H1 (cell line): ENCODE measurements at regions not wholly inside any gene's neighbourhood (a gene's known extent, or its start where the extent isn't known, plus 50 kb on each side); places are given as distances from the start of the nearest gene placed in this dataset.

ENCODE experiments used
- CTCF ChIA-PET: fragments of 300-600 bp; sonication (Branson Sonifier 250); formaldehyde crosslinking; loops from one replicate; lab custom pipeline; 2021; ENCODE audit not compliant: partially characterized antibody; lab: Charles Lee
- POLR2A ChIA-PET: fragments of 300-600 bp; sonication (Branson Sonifier 250); formaldehyde crosslinking; loops from one replicate; lab custom pipeline; 2021; ENCODE audit warnings: inconsistent platforms; ENCODE audit not compliant: partially characterized antibody; lab: Charles Lee
- DNase-seq, 2 experiments: peaks; one replicate each; pipeline versions ENCODE4 v3.0.0 to v3.0.0-alpha.2; 2010 to 2022; ENCODE audit warnings: low spot score in 2 of 2, low read depth in 1 of 2, mixed read lengths in 1 of 2
- FAIRE-seq: peaks from 2 replicates; lab custom pipeline; 2011; peaks lifted over from hg19 to GRCh38; lab: Jason Lieb, UNC
- H2AFZ ChIP-seq: 2 replicates; pipeline ENCODE4 v1.8.1; 2012; ENCODE audit warnings: low read length, inconsistent platforms
- H2AK5ac ChIP-seq: 2 replicates; pipeline ENCODE4 v1.6.1; 2013; ENCODE audit warnings: low read depth, low read length
- H2BK120ac ChIP-seq: replicated peaks from 2 replicates; pipeline ENCODE3; 2013; ENCODE audit warnings: low read depth, low read length, inconsistent platforms
- H2BK12ac ChIP-seq: 2 replicates; pipeline ENCODE4 v1.6.1; 2013; ENCODE audit warnings: low read depth, low read length
- H2BK15ac ChIP-seq: 2 replicates; pipeline ENCODE4 v1.6.1; 2013; ENCODE audit warnings: low read length
- H2BK20ac ChIP-seq: 2 replicates; pipeline ENCODE4 v1.6.1; 2013; ENCODE audit warnings: low read length
- H2BK5ac ChIP-seq: 2 replicates; pipeline ENCODE4 v1.6.1; 2013; ENCODE audit warnings: low read depth, low read length
- H3K14ac ChIP-seq: 2 replicates; pipeline ENCODE4 v1.6.1; 2013; ENCODE audit warnings: inconsistent platforms; ENCODE audit not compliant: insufficient read length
- H3K18ac ChIP-seq: 2 replicates; pipeline ENCODE4 v1.6.1; 2013; ENCODE audit warnings: low read length; ENCODE audit errors: extremely low read depth
- H3K23ac ChIP-seq: 2 replicates; pipeline ENCODE4 v1.6.1; 2013; ENCODE audit warnings: inconsistent platforms; ENCODE audit not compliant: insufficient read length
- H3K23me2 ChIP-seq: 2 replicates; pipeline ENCODE4 v1.6.1; 2013; ENCODE audit warnings: low read depth, low read length
- H3K27ac ChIP-seq: 2 replicates; pipeline ENCODE4 v1.6.1; 2011; ENCODE audit warnings: low read depth, low read length, inconsistent platforms
- H3K27me3 ChIP-seq, 4 experiments: replicated peaks in 1 of 4; 1 replicate in 1 of 4; 2 replicates in 3 of 4; pipeline versions ENCODE4 v1.6.1 to v1.8.1; 2011 to 2013; ENCODE audit warnings: low read length in 3 of 4, mild to moderate bottlenecking in 3 of 4, inconsistent platforms in 2 of 4, mixed read lengths in 2 of 4, moderate library complexity in 1 of 4; ENCODE audit not compliant: control insufficient read depth in 3 of 4, insufficient read depth in 3 of 4; ENCODE audit errors: extremely low read depth in 1 of 4
- H3K36me3 ChIP-seq, 4 experiments: 2 replicates each; pipeline versions ENCODE4 v1.6.1 to v1.8.1; 2011 to 2013; ENCODE audit warnings: mild to moderate bottlenecking in 4 of 4, low read length in 3 of 4, moderate library complexity in 2 of 4, control low read depth in 1 of 4, inconsistent platforms in 1 of 4; ENCODE audit not compliant: insufficient read depth in 4 of 4, control insufficient read depth in 2 of 4
- H3K4ac ChIP-seq: replicated peaks from 2 replicates; pipeline ENCODE3; 2013; ENCODE audit warnings: low read length, low read depth, mixed read lengths, inconsistent platforms; ENCODE audit not compliant: insufficient read length
- H3K4me1 ChIP-seq, 4 experiments: replicated peaks in 1 of 4; 1 replicate in 1 of 4; 2 replicates in 3 of 4; pipeline versions ENCODE4 v1.6.1 to v1.8.1; 2011 to 2013; ENCODE audit warnings: low read length in 3 of 4, inconsistent platforms in 2 of 4, mixed read lengths in 1 of 4; ENCODE audit not compliant: insufficient read depth in 4 of 4, control insufficient read depth in 3 of 4
- H3K4me2 ChIP-seq, 2 experiments: 2 replicates each; pipeline versions ENCODE4 v1.6.1 to v1.8.1; 2011 to 2013; ENCODE audit warnings: low read depth in 2 of 2, low read length in 2 of 2, control low read depth in 1 of 2, inconsistent platforms in 1 of 2, mild to moderate bottlenecking in 1 of 2; ENCODE audit not compliant: insufficient read depth in 1 of 2
- H3K4me3 ChIP-seq, 4 experiments: fragments of 200-600, 300-600 bp in 1 of 4; sonication (generic), shearing (Covaris generic), sonication (Bioruptor Twin) in 1 of 4; 2 replicates each; pipeline versions ENCODE4 v1.5.1 to v1.8.1; 2011 to 2016; ENCODE audit warnings: low read length in 4 of 4, low read depth in 3 of 4, control low read depth in 2 of 4, inconsistent platforms in 2 of 4, mild to moderate bottlenecking in 2 of 4, mixed read lengths in 1 of 4, moderate library complexity in 1 of 4; ENCODE audit not compliant: insufficient read depth in 2 of 4; ENCODE audit errors: extremely low read depth in 1 of 4
- H3K56ac ChIP-seq: replicated peaks from 2 replicates; pipeline ENCODE3; 2013; ENCODE audit warnings: low read depth, mild to moderate bottlenecking, mixed read lengths, low read length, inconsistent platforms; ENCODE audit not compliant: insufficient read length
- H3K79me1 ChIP-seq: 2 replicates; pipeline ENCODE4 v1.6.1; 2013; ENCODE audit warnings: low read depth, low read length, control low read depth
- H3K79me2 ChIP-seq, 2 experiments: 2 replicates each; pipeline versions ENCODE4 v1.6.1 to v1.8.1; 2012 to 2013; ENCODE audit warnings: low read length in 2 of 2, mild to moderate bottlenecking in 2 of 2, inconsistent platforms in 1 of 2; ENCODE audit not compliant: insufficient read depth in 2 of 2, control insufficient read depth in 1 of 2
- H3K9ac ChIP-seq, 4 experiments: replicated peaks in 1 of 4; 1 replicate in 1 of 4; 2 replicates in 3 of 4; pipeline versions ENCODE4 v1.6.1 to v1.8.1; 2011 to 2013; ENCODE audit warnings: low read depth in 3 of 4, low read length in 3 of 4, control low read depth in 2 of 4, mild to moderate bottlenecking in 2 of 4, moderate library complexity in 2 of 4, inconsistent platforms in 1 of 4; ENCODE audit errors: extremely low read depth in 1 of 4
- H3K9me3 ChIP-seq, 2 experiments: 2 replicates each; pipeline versions ENCODE4 v1.6.1 to v1.8.1; 2012 to 2013; ENCODE audit warnings: mild to moderate bottlenecking in 2 of 2, moderate library complexity in 2 of 2, control low read depth in 1 of 2, inconsistent platforms in 1 of 2, low read depth in 1 of 2, low read length in 1 of 2, mixed read lengths in 1 of 2; ENCODE audit not compliant: insufficient read depth in 2 of 2
- H4K20me1 ChIP-seq, 2 experiments: replicated peaks in 1 of 2; 2 replicates each; pipeline versions ENCODE3 to v1.8.1; 2011 to 2013; ENCODE audit warnings: inconsistent platforms in 2 of 2, low read length in 2 of 2, mild to moderate bottlenecking in 1 of 2; ENCODE audit not compliant: insufficient read depth in 2 of 2, control insufficient read depth in 1 of 2
- H4K5ac ChIP-seq: 2 replicates; pipeline ENCODE4 v1.6.1; 2013; ENCODE audit warnings: low read length, low read depth, mixed read lengths, inconsistent platforms; ENCODE audit not compliant: insufficient read length
- H4K8ac ChIP-seq: 2 replicates; pipeline ENCODE4 v1.8.0; 2013; ENCODE audit warnings: mild to moderate bottlenecking, moderate library complexity, low read length, inconsistent platforms; ENCODE audit not compliant: insufficient read depth; ENCODE audit errors: extremely low read depth
- H4K91ac ChIP-seq: replicated peaks from 2 replicates; pipeline ENCODE3; 2013; ENCODE audit warnings: low read length, mixed read lengths, inconsistent platforms; ENCODE audit not compliant: insufficient read length
- ATF2 ChIP-seq: IDR thresholded peaks from 2 replicates; pipeline ENCODE4 v1.6.1; 2012; ENCODE audit warnings: low read length, inconsistent platforms
- CEBPB ChIP-seq: IDR thresholded peaks from 2 replicates; pipeline ENCODE4 v1.6.1; 2012; ENCODE audit warnings: low read depth, low read length
- CTBP2 ChIP-seq: IDR thresholded peaks from 2 replicates; pipeline ENCODE4 v1.7.0; 2011; ENCODE audit warnings: borderline replicate concordance, mild to moderate bottlenecking, moderate library complexity, mixed read lengths, low read length; ENCODE audit not compliant: insufficient read depth, insufficient read length
- E2F6 ChIP-seq: IDR thresholded peaks from 2 replicates; pipeline ENCODE4 v1.6.1; 2012; ENCODE audit warnings: inconsistent platforms
- EZH2 ChIP-seq: fragments of 200-600 bp; sonication (generic); IDR thresholded peaks from 2 replicates; pipeline ENCODE4 v1.7.1; 2012; ENCODE audit warnings: low read depth, mild to moderate bottlenecking, moderate library complexity, low read length, inconsistent platforms; ENCODE audit not compliant: severe bottlenecking
- JUN ChIP-seq: IDR thresholded peaks from 2 replicates; pipeline ENCODE4 v1.6.1; 2011; ENCODE audit warnings: low read depth, mild to moderate bottlenecking, improper control_type of control experiment, low read length
- KDM5A ChIP-seq: fragments of 200-600 bp; IDR thresholded peaks from 2 replicates; pipeline ENCODE4 v1.7.1; 2012; ENCODE audit warnings: mild to moderate bottlenecking, low read length, inconsistent platforms, mixed read lengths
- NRF1 ChIP-seq: IDR thresholded peaks from 2 replicates; pipeline ENCODE4 v1.6.1; 2011; ENCODE audit warnings: mild to moderate bottlenecking, low read depth, low read length, improper control_type of control experiment
- POLR2AphosphoS5 ChIP-seq: IDR thresholded peaks from 2 replicates; pipeline ENCODE4 v1.6.1; 2011; ENCODE audit warnings: low read depth, low read length
- RBBP5 ChIP-seq: IDR thresholded peaks from 2 replicates; pipeline ENCODE4 v1.7.1; 2012; ENCODE audit warnings: low read depth, mild to moderate bottlenecking, inconsistent platforms, low read length, moderate library complexity, borderline replicate concordance
- RNF2 ChIP-seq: fragments of 200-900, 300-1000 bp; sonication (generic); IDR thresholded peaks from 2 replicates; pipeline ENCODE4 v1.7.1; 2016; ENCODE audit warnings: borderline replicate concordance, low read depth, mild to moderate bottlenecking, antibody characterized with exemption, low read length; ENCODE audit not compliant: poor library complexity, severe bottlenecking; ENCODE audit errors: missing control alignments
- SIRT6 ChIP-seq: IDR thresholded peaks from one replicate; pipeline ENCODE4 v1.7.1; 2012; ENCODE audit warnings: low read length, inconsistent platforms

GRCh38 chr4:57971261-57971660 is 861.1 kb upstream of the IGFBP7 start:
- FAIRE-seq, result no peak
- Histone ChIP-seq H4K91ac (no peak overlapping the region), H4K8ac (no peak overlapping the region), H3K9ac (no peak overlapping the region), H2BK15ac (no peak overlapping the region), H3K79me1 (no peaks in the 10 kb centered on the region), H2BK120ac (no peak overlapping the region), H3K14ac (no peak overlapping the region), H3K4me1 (no peaks in the 10 kb centered on the region), H3K4ac (no peak overlapping the region), H3K27ac (no peak overlapping the region), H2BK20ac (no peak overlapping the region), H4K20me1 (no peaks in the 10 kb centered on the region), H2BK5ac (no peak overlapping the region), H3K56ac (no peak overlapping the region), H3K9me3 (peaks cover 3 to 12% of the 10 kb centered on the region in 2 experiments; a peak in 3 of 4 replicates), H2AK5ac (no peak overlapping the region), H3K79me2 (no peaks in the 10 kb centered on the region), H3K4me3 (no peak overlapping the region), H2BK12ac (no peak overlapping the region), H4K5ac (no peak overlapping the region), H2AFZ (no peak overlapping the region), H3K36me3 (no peaks in the 10 kb centered on the region), H3K23ac (no peak overlapping the region), H3K23me2 (no peaks in the 10 kb centered on the region), H3K18ac (no peak overlapping the region), H3K4me2 (no peak overlapping the region), H3K27me3 (no peaks in the 10 kb centered on the region)
- POLR2A ChIA-PET, result no interaction called here
- CTCF ChIA-PET, result no interaction called here
- DNase-seq, result no peak
- no peak for TF ChIP-seq POLR2AphosphoS5
- no peak for TF ChIP-seq E2F6
- no peak for TF ChIP-seq JUN
- TF ChIP-seq EZH2, result no peak
- no peak for TF ChIP-seq CTBP2
- no peak for TF ChIP-seq ATF2
- no peak for TF ChIP-seq CEBPB
- no peak for TF ChIP-seq RBBP5
- TF ChIP-seq NRF1, result no peak
- TF ChIP-seq RNF2, result no peak
- TF ChIP-seq SIRT6, result no peak
- TF ChIP-seq KDM5A, result no peak
